ENCODE measurements at regions not wholly inside any gene's neighbourhood (a gene's known extent, or its start where the extent isn't known, plus 50 kb on each side); places are given as distances from the start of the nearest gene placed in this dataset.
A peak's percentile ranks its signal among the peaks of the same experiment; 100 is the strongest.
"Not testable (repeated sequence)": the region's sequence is repeated elsewhere in the genome, so short reads cannot be mapped to it uniquely, and the experiment has no call there.

- H3K36me3 ChIP-seq (ENCODE audit: insufficient read depth, low read length, poor library complexity, severe bottlenecking); H3K27me3 ChIP-seq (replicated peaks; ENCODE audit: insufficient read depth, low read depth, low read length, poor library complexity); CTCF ChIA-PET; BruUV-seq (replicated peaks); H3K4me1 ChIP-seq (ENCODE audit: insufficient read depth, low read length, poor library complexity, severe bottlenecking); H3K9me3 ChIP-seq (ENCODE audit: low read depth, low read length, poor library complexity, severe bottlenecking); H3K27ac ChIP-seq (ENCODE audit: low read depth, low read length, poor library complexity, severe bottlenecking); intact Hi-C loops (cut with micrococcal nuclease; ENCODE audit: unreplicated experiment); H3K4me3 ChIP-seq (ENCODE audit: low read depth, low read length, poor library complexity, severe bottlenecking); POLR2A ChIA-PET (ENCODE audit: low non-redundant PET): not testable (repeated sequence)
- peak; percentile 53 for TF ChIP-seq CTCF (conservative IDR thresholded peaks at IDR 0.05; ENCODE audit: low read depth, low read length)
- peak; percentile 12 for DNase-seq (ENCODE audit: low spot score)
Measured at GRCh38 chr7:6938284-6938683, 112.2 kb upstream of the CCZ1B start.

- H3K4me3 ChIP-seq (ENCODE audit: low read depth, low read length, poor library complexity, severe bottlenecking); H3K9me3 ChIP-seq (ENCODE audit: low read depth, low read length, poor library complexity, severe bottlenecking); H3K27ac ChIP-seq (ENCODE audit: low read depth, low read length, poor library complexity, severe bottlenecking); POLR2A ChIA-PET (ENCODE audit: low non-redundant PET); CTCF ChIA-PET; DNase-seq (ENCODE audit: low spot score); H3K27me3 ChIP-seq (replicated peaks; ENCODE audit: insufficient read depth, low read depth, low read length, poor library complexity); BruUV-seq (replicated peaks); intact Hi-C loops (cut with micrococcal nuclease; ENCODE audit: unreplicated experiment); H3K36me3 ChIP-seq (ENCODE audit: insufficient read depth, low read length, poor library complexity, severe bottlenecking); H3K4me1 ChIP-seq (ENCODE audit: insufficient read depth, low read length, poor library complexity, severe bottlenecking): not testable (repeated sequence)
Measured at GRCh38 chr7:6939126-6939525, 113.1 kb upstream of the CCZ1B start.

DNA sequence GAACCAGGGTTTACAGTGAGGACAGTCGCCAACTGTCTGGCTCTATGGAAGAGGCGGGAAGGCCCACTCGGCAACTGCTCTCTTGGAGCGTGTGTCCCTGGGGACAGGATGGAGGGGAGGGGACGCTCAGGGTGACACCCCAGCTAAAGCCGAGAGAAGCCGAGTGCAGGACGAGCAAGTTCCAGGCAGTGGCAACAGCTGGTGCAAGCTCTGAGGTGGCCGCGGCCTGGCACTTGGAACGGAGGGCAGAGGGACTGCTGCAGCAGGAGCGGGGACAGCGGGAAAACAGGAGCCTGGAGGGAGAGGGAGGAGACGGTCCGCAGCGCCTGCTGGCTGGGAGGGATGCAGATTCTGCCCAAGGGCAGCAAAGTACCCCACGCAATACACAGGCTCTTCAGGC lies 113.8 kb upstream of the CCZ1B start:
- CTCF ChIA-PET; H3K4me1 ChIP-seq (ENCODE audit: insufficient read depth, low read length, poor library complexity, severe bottlenecking); H3K4me3 ChIP-seq (ENCODE audit: low read depth, low read length, poor library complexity, severe bottlenecking); intact Hi-C loops (cut with micrococcal nuclease; ENCODE audit: unreplicated experiment); POLR2A ChIA-PET (ENCODE audit: low non-redundant PET); H3K27ac ChIP-seq (ENCODE audit: low read depth, low read length, poor library complexity, severe bottlenecking); BruUV-seq (replicated peaks); H3K36me3 ChIP-seq (ENCODE audit: insufficient read depth, low read length, poor library complexity, severe bottlenecking); H3K27me3 ChIP-seq (replicated peaks; ENCODE audit: insufficient read depth, low read depth, low read length, poor library complexity); DNase-seq (ENCODE audit: low spot score); H3K9me3 ChIP-seq (ENCODE audit: low read depth, low read length, poor library complexity, severe bottlenecking): not testable (repeated sequence)

DNA sequence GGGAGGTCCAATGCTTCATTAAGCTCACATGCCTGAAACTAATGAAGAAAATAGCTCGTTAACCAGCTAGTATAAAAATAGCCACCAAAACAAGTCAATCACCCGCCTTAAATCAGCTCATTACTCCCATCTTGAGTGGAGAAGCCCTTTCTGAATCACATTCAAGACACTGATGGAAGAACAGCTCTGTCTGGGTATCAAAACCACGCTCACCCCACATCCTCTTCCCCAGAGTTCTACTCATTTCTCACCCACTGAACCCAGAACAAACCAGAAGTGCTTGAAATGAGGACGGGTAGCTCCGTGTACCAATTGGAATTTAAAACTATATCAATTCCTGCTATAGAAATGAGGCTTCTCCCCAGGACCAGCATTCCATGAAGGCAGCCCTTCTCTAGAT lies 120.8 kb upstream of the CCZ1B start:
- intact Hi-C loops (cut with micrococcal nuclease; ENCODE audit: unreplicated experiment); POLR2A ChIA-PET (ENCODE audit: low non-redundant PET); H3K9me3 ChIP-seq (ENCODE audit: low read depth, low read length, poor library complexity, severe bottlenecking); H3K4me3 ChIP-seq (ENCODE audit: low read depth, low read length, poor library complexity, severe bottlenecking); H3K4me1 ChIP-seq (ENCODE audit: insufficient read depth, low read length, poor library complexity, severe bottlenecking); BruUV-seq (replicated peaks); DNase-seq (ENCODE audit: low spot score); CTCF ChIA-PET; H3K27me3 ChIP-seq (replicated peaks; ENCODE audit: insufficient read depth, low read depth, low read length, poor library complexity); H3K27ac ChIP-seq (ENCODE audit: low read depth, low read length, poor library complexity, severe bottlenecking); H3K36me3 ChIP-seq (ENCODE audit: insufficient read depth, low read length, poor library complexity, severe bottlenecking): not testable (repeated sequence)

DNA sequence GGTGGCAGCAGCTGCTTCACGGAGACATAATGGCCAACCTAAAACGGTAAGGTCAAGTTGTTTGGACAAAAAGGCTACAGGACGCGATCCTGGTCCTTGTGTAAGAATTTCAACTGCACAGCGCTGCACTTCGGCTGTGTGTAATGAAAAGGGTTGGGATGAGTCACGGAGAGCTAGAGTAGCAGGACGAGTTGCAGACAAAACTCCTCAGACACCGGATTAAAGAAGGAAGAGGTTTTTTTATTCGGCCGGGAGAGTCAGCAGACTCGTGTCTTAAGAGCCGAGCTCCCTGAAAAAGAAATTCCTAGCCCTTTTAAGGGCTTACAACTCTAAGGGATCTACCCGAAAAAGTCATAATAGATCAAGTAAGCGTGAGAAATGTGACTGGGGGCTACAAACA lies 124.2 kb upstream of the CCZ1B start:
- H3K9me3 ChIP-seq (ENCODE audit: low read depth, low read length, poor library complexity, severe bottlenecking); DNase-seq (ENCODE audit: low spot score); H3K4me1 ChIP-seq (ENCODE audit: insufficient read depth, low read length, poor library complexity, severe bottlenecking); H3K36me3 ChIP-seq (ENCODE audit: insufficient read depth, low read length, poor library complexity, severe bottlenecking); H3K27ac ChIP-seq (ENCODE audit: low read depth, low read length, poor library complexity, severe bottlenecking); POLR2A ChIA-PET (ENCODE audit: low non-redundant PET); CTCF ChIA-PET; BruUV-seq (replicated peaks); H3K27me3 ChIP-seq (replicated peaks; ENCODE audit: insufficient read depth, low read depth, low read length, poor library complexity); intact Hi-C loops (cut with micrococcal nuclease; ENCODE audit: unreplicated experiment); H3K4me3 ChIP-seq (ENCODE audit: low read depth, low read length, poor library complexity, severe bottlenecking): not testable (repeated sequence)

DNA sequence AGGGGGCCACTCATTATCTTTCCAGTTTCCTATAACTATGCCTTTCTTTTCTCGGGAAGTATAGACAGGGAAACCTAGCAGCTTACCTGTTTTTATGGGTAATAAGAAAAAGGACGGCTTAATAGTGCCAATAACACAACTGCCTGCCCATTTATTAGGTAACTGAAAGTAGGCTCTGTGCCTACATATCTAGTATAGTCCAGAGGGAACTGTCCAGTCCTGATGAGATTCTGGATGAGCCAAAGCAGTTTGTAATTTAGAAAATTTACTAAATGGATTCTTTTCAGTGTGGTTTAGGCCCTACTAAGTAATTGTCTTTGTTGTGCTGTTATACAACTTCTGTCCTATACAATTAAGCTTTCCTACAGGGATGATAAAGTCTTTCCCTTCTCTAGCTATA lies 125.5 kb upstream of the CCZ1B start:
- intact Hi-C loops (cut with micrococcal nuclease; ENCODE audit: unreplicated experiment); H3K36me3 ChIP-seq (ENCODE audit: insufficient read depth, low read length, poor library complexity, severe bottlenecking); H3K9me3 ChIP-seq (ENCODE audit: low read depth, low read length, poor library complexity, severe bottlenecking); H3K4me3 ChIP-seq (ENCODE audit: low read depth, low read length, poor library complexity, severe bottlenecking); H3K27ac ChIP-seq (ENCODE audit: low read depth, low read length, poor library complexity, severe bottlenecking); H3K27me3 ChIP-seq (replicated peaks; ENCODE audit: insufficient read depth, low read depth, low read length, poor library complexity); POLR2A ChIA-PET (ENCODE audit: low non-redundant PET); DNase-seq (ENCODE audit: low spot score); H3K4me1 ChIP-seq (ENCODE audit: insufficient read depth, low read length, poor library complexity, severe bottlenecking); BruUV-seq (replicated peaks): not testable (repeated sequence)
- CTCF ChIA-PET: interaction anchor here (0.7 kb wide), 1 partner anchor 1264 kb away, joined by 4 read pairs; no protein-coding TSS in a partner anchor
